Kidney (tissue), 13 donors: ENCODE measurements at regions not wholly inside any gene's neighbourhood (a gene's known extent, or its start where the extent isn't known, plus 50 kb on each side); places are given as distances from the start of the nearest gene placed in this dataset.

Experiments used
- DNase-seq, 5 donors: peaks; one replicate each; pipeline ENCODE4 v3.0.0-alpha.2; 2013 to 2020
- FAIRE-seq: peaks from 2 replicates; lab custom pipeline; 2012; peaks lifted over from hg19 to GRCh38; lab: Jason Lieb, UNC
- H3K27ac ChIP-seq, 2 donors: one replicate each; pipeline ENCODE4 v1.7.0; 2013; ENCODE audit warnings: low read depth in 2 of 2, low read length in 2 of 2, inconsistent platforms in 1 of 2
- H3K27me3 ChIP-seq: one replicate; pipeline ENCODE4 v1.7.1; 2013; ENCODE audit warnings: low read length, inconsistent platforms; ENCODE audit not compliant: control insufficient read depth, insufficient read depth
- H3K36me3 ChIP-seq, 3 donors: one replicate each; pipeline versions ENCODE4 v1.7.0 to v1.7.1; 2013; ENCODE audit warnings: low read length in 3 of 3, control low read depth in 1 of 3, inconsistent platforms in 1 of 3; ENCODE audit not compliant: insufficient read depth in 3 of 3, control insufficient read depth in 2 of 3
- H3K4me1 ChIP-seq, 3 donors: one replicate each; pipeline versions ENCODE4 v1.7.0 to v1.7.1; 2013; ENCODE audit warnings: low read length in 3 of 3, inconsistent platforms in 1 of 3, low read depth in 1 of 3; ENCODE audit not compliant: control insufficient read depth in 2 of 3, insufficient read depth in 2 of 3
- H3K4me3 ChIP-seq, 3 donors: one replicate each; pipeline versions ENCODE4 v1.7.0 to v1.8.1; 2013; ENCODE audit warnings: low read length in 3 of 3, control low read depth in 1 of 3, inconsistent platforms in 1 of 3
- H3K9ac ChIP-seq, 3 donors: one replicate each; pipeline versions ENCODE4 v1.7.0 to v1.7.1; 2013; ENCODE audit warnings: low read length in 3 of 3, control low read depth in 1 of 3, inconsistent platforms in 1 of 3
- H3K9me3 ChIP-seq, 3 donors: one replicate each; pipeline versions ENCODE4 v1.7.0 to v1.7.1; 2013; ENCODE audit warnings: low read length in 3 of 3, control low read depth in 1 of 3, inconsistent platforms in 1 of 3; ENCODE audit not compliant: control insufficient read depth in 2 of 3, insufficient read depth in 1 of 3
- intact Hi-C: fragments of 100-400 bp; cut with DNase I; formaldehyde crosslinking; loops from one replicate; pipeline ENCODE4 v1.11.1; 2022
- TF ChIP-seq, protein P1 (sequence below): IDR thresholded peaks from 3 replicates; pipeline ENCODE4 v1.5.1; 2012; ENCODE audit warnings: mild to moderate bottlenecking, moderate library complexity, borderline replicate concordance; ENCODE audit not compliant: insufficient read depth; ENCODE audit errors: extremely low read depth
- donor health status: control.
- donor health status: control.
- donor health status: control.
- donor health status: control.
- donor health status: control.
- donor health status: DM: yes; HTN: yes; CAD: no.
- donor health status: Normal renal cell carcinoma (clear cell type).

DNA sequence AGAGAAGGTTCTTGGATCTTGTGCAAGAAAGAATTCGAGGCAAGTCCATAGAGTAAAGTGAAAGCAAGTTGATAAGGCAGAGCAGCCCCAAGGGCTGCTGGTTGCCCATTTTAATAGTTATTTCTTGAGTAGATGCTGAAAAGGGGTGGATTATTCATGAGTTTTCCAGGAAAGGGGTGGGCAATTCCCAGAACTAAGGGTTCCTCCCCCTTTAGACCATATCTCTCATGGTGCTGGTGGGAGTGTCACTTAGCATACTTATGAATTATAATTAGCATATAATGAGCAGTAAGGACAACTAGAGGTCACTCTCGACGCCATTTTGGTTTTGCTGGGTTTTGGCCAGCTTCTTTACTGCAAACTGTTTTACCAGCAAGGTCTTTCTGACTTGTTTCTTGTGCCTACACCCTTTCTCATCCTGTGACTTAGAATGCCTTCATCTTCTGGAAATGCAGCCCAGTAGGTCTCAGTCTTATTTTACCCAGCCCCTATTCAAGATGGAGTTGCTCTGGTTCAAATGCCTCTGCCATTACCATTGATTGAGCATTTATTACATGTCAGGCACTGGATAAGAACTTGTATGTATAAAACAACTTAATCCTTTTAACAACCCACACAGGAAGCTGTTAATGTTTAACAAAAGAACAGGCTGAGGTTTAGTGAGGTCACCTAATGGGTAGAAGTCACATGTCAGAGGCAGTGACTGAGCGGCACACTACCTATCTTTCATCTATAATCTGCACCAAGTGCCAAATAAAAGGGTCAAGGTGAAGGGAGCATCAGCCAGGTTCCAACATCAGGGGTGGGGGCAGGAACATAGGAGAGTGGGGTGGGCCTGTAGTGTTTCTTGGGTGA, 250.9 kb downstream of the ICOS start:
- TF ChIP-seq, protein P1, sequence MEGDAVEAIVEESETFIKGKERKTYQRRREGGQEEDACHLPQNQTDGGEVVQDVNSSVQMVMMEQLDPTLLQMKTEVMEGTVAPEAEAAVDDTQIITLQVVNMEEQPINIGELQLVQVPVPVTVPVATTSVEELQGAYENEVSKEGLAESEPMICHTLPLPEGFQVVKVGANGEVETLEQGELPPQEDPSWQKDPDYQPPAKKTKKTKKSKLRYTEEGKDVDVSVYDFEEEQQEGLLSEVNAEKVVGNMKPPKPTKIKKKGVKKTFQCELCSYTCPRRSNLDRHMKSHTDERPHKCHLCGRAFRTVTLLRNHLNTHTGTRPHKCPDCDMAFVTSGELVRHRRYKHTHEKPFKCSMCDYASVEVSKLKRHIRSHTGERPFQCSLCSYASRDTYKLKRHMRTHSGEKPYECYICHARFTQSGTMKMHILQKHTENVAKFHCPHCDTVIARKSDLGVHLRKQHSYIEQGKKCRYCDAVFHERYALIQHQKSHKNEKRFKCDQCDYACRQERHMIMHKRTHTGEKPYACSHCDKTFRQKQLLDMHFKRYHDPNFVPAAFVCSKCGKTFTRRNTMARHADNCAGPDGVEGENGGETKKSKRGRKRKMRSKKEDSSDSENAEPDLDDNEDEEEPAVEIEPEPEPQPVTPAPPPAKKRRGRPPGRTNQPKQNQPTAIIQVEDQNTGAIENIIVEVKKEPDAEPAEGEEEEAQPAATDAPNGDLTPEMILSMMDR: no peak

DNA sequence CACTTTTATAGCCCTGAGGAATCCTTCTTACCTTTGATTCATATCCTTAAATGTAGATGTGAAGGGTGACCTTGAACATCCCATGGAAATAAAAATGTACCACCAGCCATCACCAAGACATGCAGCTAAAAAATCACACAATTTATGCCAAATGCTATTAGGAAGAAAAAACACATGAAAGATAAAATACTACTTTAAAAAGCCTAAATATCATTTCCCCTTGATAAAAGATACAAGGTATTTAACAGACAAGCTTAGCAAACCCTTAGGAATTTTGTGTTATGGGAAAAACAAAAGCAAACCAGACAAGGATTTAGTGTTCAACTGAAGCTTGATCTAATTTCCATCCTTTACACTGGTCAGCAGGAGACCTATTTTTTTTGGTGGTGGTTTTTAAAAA, 255.0 kb downstream of the ICOS start:
- Histone ChIP-seq H3K4me3 (no peak overlapping the region), H3K9me3 (no peaks in the 10 kb centered on the region), H3K9ac (no peak overlapping the region), H3K36me3 (no peaks in the 10 kb centered on the region), H3K27me3 (no peaks in the 10 kb centered on the region), H3K4me1 (peaks cover 0 to 6% (median 0%) of the 10 kb centered on the region in 3 donors), H3K27ac (no peak overlapping the region)
- no peak for FAIRE-seq
- TF ChIP-seq, protein P1: no peak
- intact Hi-C loops: no loop called here
- no peak for DNase-seq

More for the DNA sequence above, 250.9 kb downstream of the ICOS start:
- H3K4me1 ChIP-seq: peaks cover 0 to 6% (median 0%) of the 10 kb centered on the region in 3 donors
- no peaks in the 10 kb centered on the region for H3K36me3 ChIP-seq
- intact Hi-C loops: no loop called here
- DNase-seq (peak in 2 of 5 donors; percentile 70 to 75), FAIRE-seq (peak; percentile 23)
- H3K27me3 ChIP-seq: no peaks in the 10 kb centered on the region
- no peak overlapping the region for H3K4me3 ChIP-seq
- H3K9ac ChIP-seq: no peak overlapping the region
- H3K27ac ChIP-seq: no peak overlapping the region
- H3K9me3 ChIP-seq: no peaks in the 10 kb centered on the region

DNA sequence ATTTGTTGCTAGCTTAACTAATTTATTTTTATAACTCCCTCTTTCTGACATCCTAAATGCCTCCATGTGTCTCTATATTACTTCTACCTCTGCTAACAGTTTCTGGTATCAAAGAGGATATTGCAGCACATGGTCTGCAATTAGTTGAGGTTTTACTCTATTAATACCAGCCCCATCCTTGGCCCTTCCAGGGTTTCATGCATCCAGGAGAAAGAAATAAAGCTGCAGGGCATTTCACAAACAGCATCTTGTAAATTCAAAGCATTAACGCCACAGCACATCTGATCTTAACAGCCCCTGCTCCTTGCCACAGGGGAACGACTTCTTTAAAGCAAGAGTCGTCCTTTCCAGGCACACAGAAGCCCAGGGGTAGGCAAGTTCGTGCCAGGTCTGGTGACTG, 258.9 kb downstream of the ICOS start:
- FAIRE-seq: no peak
- intact Hi-C loops: no loop called here
- H3K27me3 ChIP-seq: no peaks in the 10 kb centered on the region
- no peaks in the 10 kb centered on the region for H3K36me3 ChIP-seq
- no peaks in the 10 kb centered on the region for H3K4me1 ChIP-seq
- no peak overlapping the region for H3K4me3 ChIP-seq
- H3K9me3 ChIP-seq: no peaks in the 10 kb centered on the region
- no peak for DNase-seq
- no peak overlapping the region for H3K27ac ChIP-seq
- TF ChIP-seq, protein P1: no peak
- H3K9ac ChIP-seq: no peak overlapping the region
